ENCODE measurements at regions not wholly inside any gene's neighbourhood (a gene's known extent, or its start where the extent isn't known, plus 50 kb on each side); places are given as distances from the start of the nearest gene placed in this dataset.
A peak's percentile ranks its signal among the peaks of the same experiment; 100 is the strongest.

GRCh38 chr9:97766092-97766491 lies 69.0 kb upstream of the XPA start:
- H3K18ac ChIP-seq (ENCODE audit: insufficient read length, low read depth, low read length), result no peak overlapping the region
- no peak overlapping the region for H3K23ac ChIP-seq (ENCODE audit: insufficient read length, low read depth, low read length)
- no peak overlapping the region for H2AK5ac ChIP-seq (ENCODE audit: insufficient read length, low read length)
- H3K4me1 ChIP-seq (ENCODE audit: insufficient read depth, low read length), result no peaks in the 10 kb centered on the region
- no peaks in the 10 kb centered on the region for H3K23me2 ChIP-seq (ENCODE audit: insufficient read length, low read depth, low read length, poor library complexity, severe bottlenecking)
- Mint-ChIP-seq H3K27ac (peak overlapping the region in 1 of 3 experiments; percentile 43; a peak in 1 of 7 replicates), H3K36me3 (ENCODE audit: insufficient read depth in 1 of 3, low read depth in 3 of 3) (no peaks in the 10 kb centered on the region), H3K4me1 (peaks cover 11 to 19% of the 10 kb centered on the region in 2 experiments), H3K9me3 (no peaks in the 10 kb centered on the region), H3K4me3 (no peak overlapping the region), H3K27me3 (ENCODE audit: low read depth) (peaks cover 56% of the 10 kb centered on the region)
- no peak overlapping the region for H3K27ac ChIP-seq (ENCODE audit: insufficient read length, low read depth, low read length)
- no peak overlapping the region for H3K4ac ChIP-seq (ENCODE audit: low read depth, low read length)
- no peaks in the 10 kb centered on the region for H3K79me2 ChIP-seq (ENCODE audit: insufficient read depth, low read length)
- no peak overlapping the region for H3K9ac ChIP-seq (ENCODE audit: extremely low read depth, insufficient read length, low read length)
- H2AFZ ChIP-seq (ENCODE audit: low read length), result no peak overlapping the region
- H2BK12ac ChIP-seq (ENCODE audit: insufficient read length, low read depth, low read length), result no peak overlapping the region
- no peaks in the 10 kb centered on the region for H3K9me3 ChIP-seq (ENCODE audit: control insufficient read depth, low read depth, low read length)
- no peak overlapping the region for H3K14ac ChIP-seq (ENCODE audit: insufficient read depth, low read length)
- H2BK5ac ChIP-seq (ENCODE audit: insufficient read length, low read length), result no peak overlapping the region
- TF ChIP-seq CTCF (conservative IDR thresholded peaks at IDR 0.05), result no peak
- H4K5ac ChIP-seq (ENCODE audit: insufficient read length, low read depth, low read length), result no peak overlapping the region
- H4K8ac ChIP-seq (replicated peaks; ENCODE audit: insufficient read length, low read depth, low read length), result no peak overlapping the region
- H2BK120ac ChIP-seq (ENCODE audit: low read depth, low read length, poor library complexity, severe bottlenecking), result no peak overlapping the region
- no peak overlapping the region for H4K91ac ChIP-seq (ENCODE audit: insufficient read length, low read depth, low read length)
- no peak overlapping the region for H2BK15ac ChIP-seq (ENCODE audit: low read depth, low read length)
- H4K20me1 ChIP-seq (ENCODE audit: control insufficient read depth, insufficient read depth, insufficient read length), result no peaks in the 10 kb centered on the region
- H2BK20ac ChIP-seq (ENCODE audit: low read depth, low read length, poor library complexity, severe bottlenecking), result no peak overlapping the region
- peaks cover 3% of the 10 kb centered on the region; the same call in 1 of the 2 replicates for H3K27me3 ChIP-seq (ENCODE audit: insufficient read depth, low read length)
- H3K4me2 ChIP-seq (ENCODE audit: insufficient read depth, insufficient read length, low read length), result no peak overlapping the region
- DNase-seq, result no peak
- WGBS (ENCODE audit: extremely low coverage, insufficient read length, low lambda C conversion rate), result no CpG with 5 or more reads among the region's 2 CpGs
- no peak overlapping the region for H3K56ac ChIP-seq (ENCODE audit: insufficient read length, low read depth, low read length)
- H3K79me1 ChIP-seq (ENCODE audit: insufficient read depth, low read depth, low read length, poor library complexity, severe bottlenecking), result no peaks in the 10 kb centered on the region
- no peak overlapping the region for H3T11ph ChIP-seq (ENCODE audit: low read length)
